Kidney epithelial cell (primary cell): ENCODE measurements at regions not wholly inside any gene's neighbourhood (a gene's known extent, or its start where the extent isn't known, plus 50 kb on each side); places are given as distances from the start of the nearest gene placed in this dataset.

Experiments used
- DNase-seq: peaks from one replicate; pipeline ENCODE4 v3.0.0-alpha.2; 2010; ENCODE audit warnings: low read depth
- H3K27me3 ChIP-seq: 2 replicates; pipeline ENCODE4 v1.6.0; 2011; ENCODE audit warnings: low read length; ENCODE audit not compliant: control insufficient read depth, insufficient read depth
- H3K36me3 ChIP-seq: 2 replicates; pipeline ENCODE4 v1.5.1; 2011; ENCODE audit warnings: low read length; ENCODE audit not compliant: control insufficient read depth, insufficient read depth
- H3K4me3 ChIP-seq: 2 replicates; pipeline ENCODE4 v1.5.1; 2011; ENCODE audit warnings: low read depth, mild to moderate bottlenecking, control low read depth, low read length
- TF ChIP-seq, protein P1 (sequence below): IDR thresholded peaks from 2 replicates; pipeline ENCODE4 v1.5.1; 2011; ENCODE audit warnings: mild to moderate bottlenecking, moderate library complexity, low read length, control low read depth, inconsistent platforms; ENCODE audit not compliant: insufficient read depth, poor library complexity, severe bottlenecking

DNA sequence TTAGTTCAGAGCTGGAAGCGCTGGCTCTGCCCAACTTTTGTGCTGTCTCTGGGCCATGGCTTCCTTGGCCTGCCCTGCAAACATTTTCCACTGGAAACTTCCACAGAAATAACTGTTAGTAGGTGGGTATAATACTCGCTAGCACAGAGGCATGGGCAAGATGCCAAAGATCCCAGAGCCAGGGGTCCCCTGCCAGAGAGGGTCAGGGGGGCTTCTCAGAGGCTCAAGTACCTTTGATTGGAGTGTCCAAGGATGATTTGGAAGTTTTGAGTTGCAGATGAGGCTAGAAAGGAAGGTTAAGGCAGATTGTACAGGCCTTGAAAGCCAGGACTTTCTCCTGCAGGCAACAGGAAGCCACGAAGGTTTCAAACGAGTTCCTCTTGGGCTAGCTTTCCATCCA is 187.6 kb downstream of the DICER1 start:
- H3K36me3 ChIP-seq: no peaks in the 10 kb centered on the region
- no peak overlapping the region for H3K4me3 ChIP-seq

DNA sequence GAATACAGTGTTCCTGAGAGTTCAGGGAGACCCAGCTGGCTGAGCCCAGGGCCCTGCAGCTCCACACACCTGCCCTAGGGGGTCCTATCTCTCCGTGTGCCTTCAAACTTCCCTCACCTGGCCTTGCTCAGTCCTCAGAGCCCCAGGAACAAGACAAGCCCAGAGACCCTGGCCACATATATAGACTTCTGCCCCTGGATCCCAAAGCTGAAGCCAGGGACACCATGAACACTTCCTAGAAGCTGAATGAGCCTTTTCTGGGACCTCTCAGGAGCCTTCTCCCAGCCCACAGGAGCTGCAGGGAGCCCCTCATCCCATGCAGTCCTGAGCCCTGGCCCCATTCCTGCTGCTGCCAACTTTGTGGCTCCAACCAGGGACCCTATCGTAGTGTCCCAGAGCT is 190.5 kb downstream of the DICER1 start:
- Histone ChIP-seq H3K4me3 (no peak overlapping the region), H3K36me3 (no peaks in the 10 kb centered on the region), H3K27me3 (no peaks in the 10 kb centered on the region)
- no peak for DNase-seq
- TF ChIP-seq, protein P1, sequence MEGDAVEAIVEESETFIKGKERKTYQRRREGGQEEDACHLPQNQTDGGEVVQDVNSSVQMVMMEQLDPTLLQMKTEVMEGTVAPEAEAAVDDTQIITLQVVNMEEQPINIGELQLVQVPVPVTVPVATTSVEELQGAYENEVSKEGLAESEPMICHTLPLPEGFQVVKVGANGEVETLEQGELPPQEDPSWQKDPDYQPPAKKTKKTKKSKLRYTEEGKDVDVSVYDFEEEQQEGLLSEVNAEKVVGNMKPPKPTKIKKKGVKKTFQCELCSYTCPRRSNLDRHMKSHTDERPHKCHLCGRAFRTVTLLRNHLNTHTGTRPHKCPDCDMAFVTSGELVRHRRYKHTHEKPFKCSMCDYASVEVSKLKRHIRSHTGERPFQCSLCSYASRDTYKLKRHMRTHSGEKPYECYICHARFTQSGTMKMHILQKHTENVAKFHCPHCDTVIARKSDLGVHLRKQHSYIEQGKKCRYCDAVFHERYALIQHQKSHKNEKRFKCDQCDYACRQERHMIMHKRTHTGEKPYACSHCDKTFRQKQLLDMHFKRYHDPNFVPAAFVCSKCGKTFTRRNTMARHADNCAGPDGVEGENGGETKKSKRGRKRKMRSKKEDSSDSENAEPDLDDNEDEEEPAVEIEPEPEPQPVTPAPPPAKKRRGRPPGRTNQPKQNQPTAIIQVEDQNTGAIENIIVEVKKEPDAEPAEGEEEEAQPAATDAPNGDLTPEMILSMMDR: no peak

More for the DNA sequence above, 187.6 kb downstream of the DICER1 start:
- DNase-seq: no peak
- no peaks in the 10 kb centered on the region for H3K27me3 ChIP-seq
- TF ChIP-seq, protein P1: no peak

DNA sequence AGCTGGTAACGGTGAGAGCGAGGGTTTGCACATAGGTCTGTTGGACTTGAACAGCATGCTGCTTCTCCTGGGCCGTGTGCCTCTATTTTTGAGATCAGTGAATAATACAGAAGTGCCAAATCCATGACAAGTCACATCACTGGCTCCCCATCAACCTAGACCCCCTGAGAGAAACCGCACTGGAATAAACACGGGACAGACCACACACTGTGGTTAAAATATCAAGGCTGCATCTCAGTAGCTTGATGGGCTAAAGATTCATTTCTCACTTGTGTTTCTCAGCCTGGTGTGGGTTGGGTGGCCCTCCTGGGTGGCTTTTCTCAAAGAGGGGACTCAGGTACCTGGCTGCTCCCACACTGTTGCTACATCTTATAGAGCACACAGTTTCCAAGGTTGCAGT is 191.0 kb downstream of the DICER1 start:
- H3K36me3 ChIP-seq: no peaks in the 10 kb centered on the region
- TF ChIP-seq, protein P1: no peak
- DNase-seq: no peak
- H3K4me3 ChIP-seq: no peak overlapping the region
- no peaks in the 10 kb centered on the region for H3K27me3 ChIP-seq

DNA sequence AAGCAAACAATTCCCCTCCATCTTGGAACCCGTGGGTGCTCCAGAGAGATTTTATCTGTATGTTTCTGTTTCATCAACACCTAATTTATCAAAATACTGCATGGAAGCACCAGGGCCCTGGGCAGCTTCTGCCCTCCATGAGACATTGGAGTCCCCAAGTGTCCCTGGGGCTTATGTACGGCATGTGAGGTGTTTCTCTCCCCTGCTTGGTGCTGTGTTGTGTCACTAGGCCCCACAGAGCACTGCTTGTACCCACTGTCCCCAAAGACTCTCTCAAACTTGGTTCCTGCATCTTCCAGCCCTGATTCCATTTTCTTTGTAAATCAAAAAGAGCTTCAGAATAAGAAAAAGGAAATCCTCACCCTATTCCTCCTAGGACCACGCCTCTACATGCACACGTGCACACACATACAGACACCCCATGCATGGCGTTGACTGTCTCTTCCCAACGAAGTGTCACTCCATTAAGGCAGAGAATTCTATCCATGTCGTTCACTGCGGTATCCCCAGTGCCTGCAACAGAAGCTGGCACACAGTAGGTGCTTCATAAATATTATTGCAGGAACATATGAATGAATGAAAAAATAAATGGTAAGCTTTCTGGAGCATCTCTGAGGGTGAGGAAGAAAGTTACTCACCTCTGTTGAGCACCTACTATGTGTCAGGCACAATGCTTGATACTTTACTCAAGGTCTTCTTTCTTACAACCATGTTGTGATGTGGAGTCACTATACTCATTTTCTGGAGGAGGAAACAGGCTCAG is 191.6 kb downstream of the DICER1 start:
- DNase-seq: no peak
- no peaks in the 10 kb centered on the region for H3K27me3 ChIP-seq
- H3K4me3 ChIP-seq: no peak overlapping the region
- TF ChIP-seq, protein P1: no peak
- no peaks in the 10 kb centered on the region for H3K36me3 ChIP-seq

DNA sequence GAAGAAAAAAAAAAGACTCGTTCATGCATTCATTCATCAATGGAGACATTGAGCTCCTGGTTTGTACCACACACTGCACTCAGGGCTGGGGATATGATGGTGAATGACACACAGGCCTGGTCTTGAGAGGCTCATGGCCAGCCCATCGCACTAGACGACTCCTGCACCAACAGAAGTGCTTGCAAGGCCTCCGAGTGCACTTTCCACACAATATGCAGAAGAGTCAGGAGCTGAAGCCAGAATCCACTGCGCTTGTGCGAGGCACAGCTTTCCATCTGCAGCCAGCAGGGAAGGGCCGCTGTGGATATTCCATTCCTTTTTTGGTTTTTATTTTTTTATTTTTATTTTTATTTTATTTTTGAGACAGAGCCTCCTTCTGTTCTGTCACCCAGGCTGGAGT is 192.4 kb downstream of the DICER1 start:
- TF ChIP-seq, protein P1: no peak
- Histone ChIP-seq H3K4me3 (no peak overlapping the region), H3K36me3 (no peaks in the 10 kb centered on the region), H3K27me3 (no peaks in the 10 kb centered on the region)
- DNase-seq: no peak

GRCh38 chr14:94964181-94964580 is 193.1 kb downstream of the DICER1 start:
- Histone ChIP-seq H3K4me3 (no peak overlapping the region), H3K27me3 (no peaks in the 10 kb centered on the region), H3K36me3 (no peaks in the 10 kb centered on the region)
- TF ChIP-seq, protein P1: no peak
- DNase-seq: no peak
